Endothelial cell of umbilical vein (primary cell): ENCODE measurements at regions not wholly inside any gene's neighbourhood (a gene's known extent, or its start where the extent isn't known, plus 50 kb on each side); places are given as distances from the start of the nearest gene placed in this dataset.

Experiments used
- BruUV-seq: library from RNA; stranded (reverse); fragments of 400-500 nt; replicated peaks from 2 replicates; lab custom pipeline; 2021; lab: Mats Ljungman, UMichigan
- CTCF ChIA-PET: fragments of 300-600, 350-600 bp; sonication (Branson Sonifier 250); formaldehyde crosslinking; loops from one replicate; lab custom pipeline; 2021; ENCODE audit warnings: antibody characterized with exemption, inconsistent platforms; lab: Charles Lee
- POLR2A ChIA-PET: fragments of 300-600, 350-600 bp; sonication (Branson Sonifier 250); formaldehyde crosslinking; loops from one replicate; lab custom pipeline; 2021; ENCODE audit warnings: antibody characterized with exemption, inconsistent platforms; lab: Charles Lee
- DNase-seq: peaks from one replicate; pipeline ENCODE4 v3.0.0-alpha.2; 2011; ENCODE audit warnings: low read depth, low spot score
- FAIRE-seq: peaks from 2 replicates; lab custom pipeline; 2011; peaks lifted over from hg19 to GRCh38; lab: Jason Lieb, UNC
- H2AFZ ChIP-seq: 2 replicates; pipeline ENCODE4 v1.6.0; 2012; ENCODE audit warnings: low read depth, low read length, control low read depth, inconsistent platforms
- H3K27ac ChIP-seq: 2 replicates; pipeline ENCODE4 v1.5.1; 2011; ENCODE audit warnings: low read depth, mild to moderate bottlenecking, control low read depth, low read length, moderate library complexity; ENCODE audit not compliant: insufficient read depth
- H3K27me3 ChIP-seq, 2 experiments: 2 replicates each; pipeline versions ENCODE4 v1.6.0 to v1.6.1; 2011; ENCODE audit warnings: low read length in 2 of 2, mixed read lengths in 1 of 2; ENCODE audit not compliant: control insufficient read depth in 2 of 2, insufficient read depth in 2 of 2
- H3K36me3 ChIP-seq, 2 experiments: 2 replicates in 1 of 2; 3 replicates in 1 of 2; pipeline ENCODE4 v1.5.1; 2011; ENCODE audit warnings: low read length in 2 of 2, mild to moderate bottlenecking in 1 of 2, moderate library complexity in 1 of 2; ENCODE audit not compliant: control insufficient read depth in 2 of 2, insufficient read depth in 2 of 2; ENCODE audit errors: extremely low read depth in 1 of 2
- H3K4me1 ChIP-seq: 3 replicates; pipeline ENCODE4 v1.5.1; 2011; ENCODE audit warnings: mild to moderate bottlenecking, low read length; ENCODE audit not compliant: control insufficient read depth, insufficient read depth; ENCODE audit errors: extremely low read depth
- H3K4me2 ChIP-seq: 2 replicates; pipeline ENCODE4 v1.6.1; 2011; ENCODE audit warnings: low read length, control low read depth, mixed read lengths; ENCODE audit not compliant: insufficient read depth
- H3K4me3 ChIP-seq, 3 experiments: fragments of 200-600 bp in 1 of 3; sonication (generic), shearing (Covaris generic) in 1 of 3; replicated peaks in 1 of 3; 2 replicates each; pipeline ENCODE4 v1.5.1; 2011 to 2016; ENCODE audit warnings: control low read depth in 3 of 3, low read length in 3 of 3, mild to moderate bottlenecking in 2 of 3, inconsistent platforms in 1 of 3, low read depth in 1 of 3, moderate library complexity in 1 of 3; ENCODE audit not compliant: insufficient read depth in 1 of 3
- H3K79me2 ChIP-seq: 2 replicates; pipeline ENCODE4 v1.6.0; 2012; ENCODE audit warnings: low read length, inconsistent platforms; ENCODE audit not compliant: control insufficient read depth, insufficient read depth
- H3K9ac ChIP-seq: replicated peaks from 2 replicates; pipeline ENCODE3; 2011; ENCODE audit warnings: low read length, control low read depth; ENCODE audit not compliant: insufficient read depth; ENCODE audit errors: extremely low read depth
- H3K9me1 ChIP-seq: replicated peaks from 3 replicates; pipeline ENCODE4 v1.6.0; 2011; ENCODE audit warnings: mild to moderate bottlenecking, low read length; ENCODE audit not compliant: control insufficient read depth, insufficient read depth; ENCODE audit errors: extremely low read depth
- H3K9me3 ChIP-seq: replicated peaks from 2 replicates; pipeline ENCODE4 v1.5.1; 2012; ENCODE audit warnings: low read length, inconsistent platforms; ENCODE audit not compliant: control insufficient read depth, insufficient read depth
- H4K20me1 ChIP-seq: replicated peaks from 2 replicates; pipeline ENCODE3; 2011; ENCODE audit warnings: mild to moderate bottlenecking, low read length; ENCODE audit not compliant: control insufficient read depth, insufficient read depth; ENCODE audit errors: extremely low read depth
- CTCF ChIP-seq, 2 donors: IDR thresholded peaks; 1 replicate in 1 of 2; 2 replicates in 1 of 2; pipeline ENCODE4 v1.5.1; 2011; ENCODE audit warnings: low read length in 2 of 2, mild to moderate bottlenecking in 2 of 2, moderate library complexity in 2 of 2, control low read depth in 1 of 2, inconsistent platforms in 1 of 2, low read depth in 1 of 2; ENCODE audit not compliant: insufficient read depth in 1 of 2; ENCODE audit errors: extremely low read depth in 1 of 2
- EZH2 ChIP-seq: IDR thresholded peaks from 2 replicates; pipeline ENCODE4 v1.6.1; 2012; ENCODE audit warnings: borderline replicate concordance, low read depth, mild to moderate bottlenecking, moderate library complexity, low read length, inconsistent platforms; ENCODE audit not compliant: severe bottlenecking
- GATA2 ChIP-seq: IDR thresholded peaks from 2 replicates; pipeline ENCODE4 v1.7.0; 2011; ENCODE audit warnings: low read depth, mild to moderate bottlenecking, moderate library complexity, mixed read lengths, low read length; ENCODE audit not compliant: insufficient read length, insufficient read depth
- MYC ChIP-seq: IDR thresholded peaks from one replicate; pipeline ENCODE4 v1.6.1; 2011; ENCODE audit warnings: mild to moderate bottlenecking, low read depth, low read length
- POLR2A ChIP-seq: IDR thresholded peaks from 2 replicates; pipeline ENCODE4 v1.6.1; 2012; ENCODE audit warnings: low read depth, mild to moderate bottlenecking, control low read depth, low read length
- POLR2AphosphoS5 ChIP-seq: IDR thresholded peaks from 2 replicates; pipeline ENCODE4 v1.6.1; 2012; ENCODE audit warnings: low read depth, mild to moderate bottlenecking, control low read depth, low read length, moderate library complexity; ENCODE audit not compliant: insufficient read depth
- dilution Hi-C: fragments of 300-500 bp; cut with MboI; formaldehyde crosslinking; loops from one replicate; pipeline ENCODE4 v1.15.0; 2019; ENCODE audit warnings: low sequenced_read_pairs; ENCODE audit not compliant: extremely low pct_ligation_motif_present
- intact Hi-C: fragments of 100-400 bp; cut with micrococcal nuclease; formaldehyde crosslinking; loops from one replicate; pipeline ENCODE4 v1.10.0; 2022

- Histone ChIP-seq H3K9me1 (no peaks in the 10 kb centered on the region), H4K20me1 (no peaks in the 10 kb centered on the region), H3K79me2 (no peaks in the 10 kb centered on the region), H3K36me3 (no peaks in the 10 kb centered on the region), H3K27me3 (no peaks in the 10 kb centered on the region), H3K4me3 (no peak overlapping the region), H3K4me1 (no peaks in the 10 kb centered on the region), H3K4me2 (no peak overlapping the region), H3K27ac (no peak overlapping the region), H3K9me3 (no peaks in the 10 kb centered on the region), H2AFZ (no peak overlapping the region), H3K9ac (no peak overlapping the region)
- intact Hi-C loops, result no loop called here
- dilution Hi-C loops, result no loop called here
- DNase-seq, result no peak
- no TSS peak for BruUV-seq
- ChIA-PET POLR2A (no interaction called here), CTCF (no interaction called here)
- FAIRE-seq, result no peak
- TF ChIP-seq EZH2, result no peak
- TF ChIP-seq POLR2AphosphoS5, result no peak
- TF ChIP-seq CTCF (IDR thresholded peaks at IDR 0.05; ENCODE audit: extremely low read depth in 1 of 2, insufficient read depth in 1 of 2, low read depth in 1 of 2, low read length in 2 of 2), result no peak
Observed at GRCh38 chr1:30185313-30185712, 538.1 kb downstream of the MATN1 start.

GRCh38 chr1:30184393-30185141 is 538.8 kb downstream of the MATN1 start:
- Histone ChIP-seq H3K9me1 (no peaks in the 10 kb centered on the region), H3K9me3 (no peaks in the 10 kb centered on the region), H3K4me2 (no peak overlapping the region), H3K79me2 (no peaks in the 10 kb centered on the region), H3K9ac (no peak overlapping the region), H3K27me3 (no peaks in the 10 kb centered on the region), H3K36me3 (no peaks in the 10 kb centered on the region), H3K4me3 (no peak overlapping the region), H3K4me1 (no peaks in the 10 kb centered on the region), H4K20me1 (no peaks in the 10 kb centered on the region), H2AFZ (no peak overlapping the region), H3K27ac (no peak overlapping the region)
- no peak for FAIRE-seq
- intact Hi-C loops (no loop called here), dilution Hi-C loops (no loop called here)
- BruUV-seq, result no TSS peak
- DNase-seq, result no peak
- POLR2A ChIA-PET, result no interaction called here
- TF ChIP-seq POLR2A (no peak), GATA2 (no peak), EZH2 (no peak), MYC (no peak)
- CTCF ChIA-PET, result no interaction called here
